DOHH2 (cell line): ENCODE measurements at regions not wholly inside any gene's neighbourhood (a gene's known extent, or its start where the extent isn't known, plus 50 kb on each side); places are given as distances from the start of the nearest gene placed in this dataset.

Experiments used
- H3F3A ChIP-seq: fragments of 200-600 bp; sonication (generic), shearing (Covaris generic); 2 replicates; pipeline ENCODE4 v1.6.0; 2016; ENCODE audit warnings: antibody characterized with exemption, mild to moderate bottlenecking; ENCODE audit not compliant: control insufficient read depth, insufficient read depth
- H3K27ac ChIP-seq: fragments of 200-600 bp; sonication (generic); 2 replicates; pipeline ENCODE4 v1.5.1; 2014; ENCODE audit warnings: low read depth, mild to moderate bottlenecking, low read length, moderate library complexity
- H3K27me3 ChIP-seq: fragments of 200-600 bp; sonication (generic); 2 replicates; pipeline ENCODE4 v1.6.1; 2014; ENCODE audit warnings: mild to moderate bottlenecking, low read length, mixed read lengths; ENCODE audit not compliant: control insufficient read depth
- H3K36me3 ChIP-seq: fragments of 200-600 bp; sonication (generic); 2 replicates; pipeline ENCODE4 v1.6.1; 2014; ENCODE audit warnings: mild to moderate bottlenecking, low read length, moderate library complexity, mixed read lengths; ENCODE audit not compliant: control insufficient read depth
- H3K4me1 ChIP-seq: fragments of 200-600 bp; sonication (generic); 2 replicates; pipeline ENCODE4 v1.6.1; 2014; ENCODE audit warnings: mild to moderate bottlenecking, low read length, mixed read lengths; ENCODE audit not compliant: control insufficient read depth
- H3K4me2 ChIP-seq: fragments of 200-600 bp; sonication (generic); 2 replicates; pipeline ENCODE4 v1.6.0; 2014; ENCODE audit warnings: mild to moderate bottlenecking, low read length, moderate library complexity
- H3K4me3 ChIP-seq: fragments of 200-600 bp; sonication (generic); 2 replicates; pipeline ENCODE4 v1.5.1; 2014; ENCODE audit warnings: mild to moderate bottlenecking, low read length, mixed read lengths
- H3K79me2 ChIP-seq: fragments of 200-600 bp; sonication (generic); 2 replicates; pipeline ENCODE4 v1.6.1; 2014; ENCODE audit warnings: mild to moderate bottlenecking, low read length, mixed read lengths; ENCODE audit not compliant: control insufficient read depth
- H3K9me2 ChIP-seq: fragments of 200-600 bp; sonication (generic); replicated peaks from 2 replicates; pipeline ENCODE4 v1.6.1; 2014; ENCODE audit warnings: mild to moderate bottlenecking, low read length, mixed read lengths; ENCODE audit not compliant: control insufficient read depth
- H3K9me3 ChIP-seq: fragments of 200-600 bp; sonication (generic); 2 replicates; pipeline ENCODE4 v1.6.1; 2014; ENCODE audit warnings: antibody characterized with exemption, low read length, mixed read lengths; ENCODE audit not compliant: control insufficient read depth, insufficient read depth
- H4K20me1 ChIP-seq: fragments of 200-600 bp; sonication (generic); 2 replicates; pipeline ENCODE4 v1.6.0; 2014; ENCODE audit warnings: low read depth, mild to moderate bottlenecking, antibody characterized with exemption, low read length, moderate library complexity; ENCODE audit not compliant: control insufficient read depth, insufficient read depth
- CTCF ChIP-seq: fragments of 200-600 bp; sonication (generic); IDR thresholded peaks from one replicate; pipeline ENCODE4 v1.5.1; 2014; ENCODE audit warnings: antibody characterized with exemption, mild to moderate bottlenecking, low read depth, low read length; ENCODE audit not compliant: poor library complexity, severe bottlenecking
- EZH2phosphoT487 ChIP-seq: fragments of 200-600 bp; sonication (generic); IDR thresholded peaks from 2 replicates; pipeline ENCODE4 v1.6.1; 2017; ENCODE audit warnings: borderline replicate concordance, mild to moderate bottlenecking, antibody characterized with exemption, low read length, moderate library complexity, mixed read lengths

GRCh38 chr4:30860978-30861377, 140.8 kb downstream of the PCDH7 start:
- TF ChIP-seq CTCF (no peak), EZH2phosphoT487 (no peak)
- no peak overlapping the region for H3K4me2 ChIP-seq

GRCh38 chr4:30862196-30862595, 142.0 kb downstream of the PCDH7 start:
- H3K27me3 ChIP-seq, result no peaks in the 10 kb centered on the region
- H3K4me1 ChIP-seq, result peaks cover 20% of the 10 kb centered on the region
- no peaks in the 10 kb centered on the region for H3K9me2 ChIP-seq
- no peaks in the 10 kb centered on the region for H3F3A ChIP-seq
- no peaks in the 10 kb centered on the region for H3K79me2 ChIP-seq
- no peak overlapping the region for H3K27ac ChIP-seq
- H3K9me3 ChIP-seq, result no peaks in the 10 kb centered on the region
- TF ChIP-seq EZH2phosphoT487, result no peak
- no peak overlapping the region for H3K4me2 ChIP-seq
- H3K4me3 ChIP-seq, result no peak overlapping the region
- no peaks in the 10 kb centered on the region for H3K36me3 ChIP-seq
- no peaks in the 10 kb centered on the region for H4K20me1 ChIP-seq

More at GRCh38 chr4:30860978-30861377, 140.8 kb downstream of the PCDH7 start:
- H3K9me2 ChIP-seq, result no peaks in the 10 kb centered on the region
- H3F3A ChIP-seq, result no peaks in the 10 kb centered on the region
- H3K27me3 ChIP-seq, result no peaks in the 10 kb centered on the region
- no peaks in the 10 kb centered on the region for H3K9me3 ChIP-seq
- no peak overlapping the region for H3K4me3 ChIP-seq
- no peak overlapping the region for H3K27ac ChIP-seq
- H4K20me1 ChIP-seq, result no peaks in the 10 kb centered on the region
- H3K79me2 ChIP-seq, result no peaks in the 10 kb centered on the region
- peaks cover 16% of the 10 kb centered on the region for H3K4me1 ChIP-seq
- no peaks in the 10 kb centered on the region for H3K36me3 ChIP-seq

DNA sequence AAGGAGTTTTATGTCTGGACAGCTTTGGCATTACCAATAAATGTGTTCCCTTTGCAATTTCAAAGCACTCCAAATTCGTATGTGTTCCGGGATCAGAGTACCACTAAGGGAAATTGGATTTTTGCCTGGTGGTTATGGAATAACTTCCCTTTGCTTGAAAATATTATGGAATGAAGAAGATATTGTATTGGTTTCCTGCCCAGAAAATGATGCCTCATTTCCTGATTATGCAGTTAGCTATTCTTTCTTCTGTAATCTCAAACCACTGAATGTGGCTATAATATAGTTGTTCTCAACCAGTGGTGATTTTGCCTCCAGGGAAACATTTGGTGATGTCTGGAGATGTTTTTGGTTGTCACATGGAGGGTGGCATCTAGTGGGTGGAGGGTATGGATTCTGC, 142.9 kb downstream of the PCDH7 start:
- no peaks in the 10 kb centered on the region for H3K79me2 ChIP-seq
- H3K27ac ChIP-seq, result no peak overlapping the region
- TF ChIP-seq CTCF, result no peak
- no peak for TF ChIP-seq EZH2phosphoT487
- H4K20me1 ChIP-seq, result no peaks in the 10 kb centered on the region
- H3K36me3 ChIP-seq, result no peaks in the 10 kb centered on the region
- peaks cover 16% of the 10 kb centered on the region for H3K4me1 ChIP-seq
- no peak overlapping the region for H3K4me2 ChIP-seq
- no peaks in the 10 kb centered on the region for H3K9me3 ChIP-seq
- H3K9me2 ChIP-seq, result no peaks in the 10 kb centered on the region
- no peaks in the 10 kb centered on the region for H3F3A ChIP-seq
- no peaks in the 10 kb centered on the region for H3K27me3 ChIP-seq
- H3K4me3 ChIP-seq, result no peak overlapping the region

GRCh38 chr4:30865691-30866090, 145.5 kb downstream of the PCDH7 start:
- no peak overlapping the region for H3K4me2 ChIP-seq
- no peak overlapping the region for H3K27ac ChIP-seq
- H3K4me1 ChIP-seq, result peaks cover 16% of the 10 kb centered on the region
- H3K27me3 ChIP-seq, result no peaks in the 10 kb centered on the region
- TF ChIP-seq EZH2phosphoT487 (no peak), CTCF (no peak)
- H3F3A ChIP-seq, result no peaks in the 10 kb centered on the region
- no peaks in the 10 kb centered on the region for H3K9me2 ChIP-seq
- H3K79me2 ChIP-seq, result no peaks in the 10 kb centered on the region
- H3K36me3 ChIP-seq, result no peaks in the 10 kb centered on the region
- H4K20me1 ChIP-seq, result no peaks in the 10 kb centered on the region
- no peaks in the 10 kb centered on the region for H3K9me3 ChIP-seq
- no peak overlapping the region for H3K4me3 ChIP-seq
